GM18505 (cell line): ENCODE measurements at regions not wholly inside any gene's neighbourhood (a gene's known extent, or its start where the extent isn't known, plus 50 kb on each side); places are given as distances from the start of the nearest gene placed in this dataset.
"Not testable (repeated sequence)": the region's sequence is repeated elsewhere in the genome, so short reads cannot be mapped to it uniquely, and the experiment has no call there.

ENCODE experiments used
- ATAC-seq: cut with Tn5 transposase; IDR thresholded peaks from one replicate; pipeline ENCODE4 v1.9.1; 2021; ENCODE audit not compliant: unreplicated experiment
- POLR2A ChIP-seq: IDR thresholded peaks from 4 replicates; pipeline ENCODE4 v1.6.1; 2011; ENCODE audit warnings: borderline replicate concordance; ENCODE audit not compliant: insufficient read depth, insufficient read length; ENCODE audit errors: extremely low read depth

- ATAC-seq: no peak
- no peak for TF ChIP-seq POLR2A
Observed at GRCh38 chr2:180873219-180873618, 107.2 kb upstream of the UBE2E3 start.

GRCh38 chr2:180872781-180873180 is 107.6 kb upstream of the UBE2E3 start:
- not testable (repeated sequence) for ATAC-seq

- ATAC-seq: no peak
- TF ChIP-seq POLR2A: no peak
Observed at GRCh38 chr2:180872255-180872654, 108.2 kb upstream of the UBE2E3 start.

- no peak for ATAC-seq
- no peak for TF ChIP-seq POLR2A
Observed at GRCh38 chr2:180871649-180872048, 108.8 kb upstream of the UBE2E3 start.

- ATAC-seq: no peak
Observed at GRCh38 chr2:180849851-180850250, 130.6 kb upstream of the UBE2E3 start.

GRCh38 chr2:180848393-180848792 is 132.0 kb upstream of the UBE2E3 start:
- no peak for TF ChIP-seq POLR2A
- no peak for ATAC-seq

More at GRCh38 chr2:180849851-180850250, 130.6 kb upstream of the UBE2E3 start:
- no peak for TF ChIP-seq POLR2A

GRCh38 chr2:180846756-180847472 is 133.5 kb upstream of the UBE2E3 start:
- no peak for ATAC-seq
- TF ChIP-seq POLR2A: no peak

- no peak for TF ChIP-seq POLR2A
Observed at GRCh38 chr2:180842461-180842860, 137.9 kb upstream of the UBE2E3 start.

GRCh38 chr2:180840641-180841040 is 139.8 kb upstream of the UBE2E3 start:
- ATAC-seq: no peak
- no peak for TF ChIP-seq POLR2A

More at GRCh38 chr2:180842461-180842860, 137.9 kb upstream of the UBE2E3 start:
- ATAC-seq: no peak

GRCh38 chr2:180829836-180830235 is 150.6 kb upstream of the UBE2E3 start:
- ATAC-seq: no peak

GRCh38 chr2:180829261-180829660 is 151.1 kb upstream of the UBE2E3 start:
- TF ChIP-seq POLR2A: no peak

More at GRCh38 chr2:180829836-180830235, 150.6 kb upstream of the UBE2E3 start:
- TF ChIP-seq POLR2A: no peak

GRCh38 chr2:180828756-180829155 is 151.6 kb upstream of the UBE2E3 start:
- no peak for ATAC-seq
- TF ChIP-seq POLR2A: no peak

More at GRCh38 chr2:180829261-180829660, 151.1 kb upstream of the UBE2E3 start:
- no peak for ATAC-seq

GRCh38 chr2:180823546-180824141 is 156.8 kb upstream of the UBE2E3 start:
- TF ChIP-seq POLR2A: no peak
- no peak for ATAC-seq

- no peak for ATAC-seq
- TF ChIP-seq POLR2A: no peak
Observed at GRCh38 chr2:180819106-180819505, 161.3 kb upstream of the UBE2E3 start.

GRCh38 chr2:180818700-180819099 is 161.7 kb upstream of the UBE2E3 start:
- not testable (repeated sequence) for ATAC-seq

- TF ChIP-seq POLR2A: no peak
- ATAC-seq: no peak
Observed at GRCh38 chr2:180799141-180799540, 181.3 kb upstream of the UBE2E3 start.
